ENCODE measurements at regions not wholly inside any gene's neighbourhood (a gene's known extent, or its start where the extent isn't known, plus 50 kb on each side); places are given as distances from the start of the nearest gene placed in this dataset.
A peak's percentile ranks its signal among the peaks of the same experiment; 100 is the strongest.

DNA sequence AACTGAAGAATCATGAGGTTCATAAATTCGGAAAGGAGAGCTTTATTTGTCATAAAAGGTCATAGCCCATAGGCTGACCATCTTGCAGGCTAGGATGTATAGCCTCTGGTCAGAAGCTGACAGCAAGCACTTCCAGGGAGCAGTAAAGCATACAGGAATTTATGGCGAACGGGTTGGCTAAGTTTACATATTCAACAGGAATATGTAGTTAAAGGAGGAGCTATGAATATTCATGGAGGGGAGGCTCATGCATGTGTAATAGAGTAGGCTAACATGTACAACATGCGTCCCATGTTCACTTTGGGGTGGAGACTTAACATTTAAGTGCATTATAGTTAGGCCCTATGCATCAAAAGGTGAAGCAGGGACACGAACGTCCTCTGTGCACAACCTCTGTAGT, 1425.7 kb upstream of the TENM3 start:
- intact Hi-C loops (cut with DNase I; ENCODE audit: low total_unique reads) (no loop called here), in situ Hi-C loops (cut with MboI; ENCODE audit: low sequenced_read_pairs in 4 of 4) (no loop called here)
- no peaks in the 10 kb centered on the region for H3K27me3 ChIP-seq
- no peaks in the 10 kb centered on the region for H3K4me1 ChIP-seq
- no peaks in the 10 kb centered on the region for H3K36me3 ChIP-seq
- H3K27ac ChIP-seq = no peak overlapping the region
- ATAC-seq (no peak), DNase-seq (no peak)
- no peak overlapping the region for H3K4me3 ChIP-seq
- TF ChIP-seq POLR2A (IDR thresholded peaks at IDR 0.05) = no peak
- H3K9me3 ChIP-seq = no peaks in the 10 kb centered on the region

DNA sequence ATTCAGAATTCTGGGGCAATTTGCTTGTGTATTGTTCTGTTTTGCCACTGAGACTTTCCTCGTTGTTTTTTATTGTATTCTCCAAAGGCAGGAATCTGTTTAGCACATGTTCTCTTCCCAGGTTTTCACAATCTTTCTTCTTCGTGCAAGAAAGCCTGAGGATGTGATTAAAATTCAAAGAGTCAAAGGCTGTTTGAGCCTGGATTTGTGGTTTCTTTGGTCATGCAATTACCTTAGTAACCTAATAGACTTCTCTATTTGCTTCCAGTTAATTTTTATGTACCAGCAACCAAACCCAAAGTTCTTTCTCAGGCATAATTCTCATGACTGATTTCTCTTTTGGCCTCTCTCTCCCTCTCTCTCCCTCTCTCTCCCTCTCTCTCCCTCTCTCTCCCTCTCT, 1420.1 kb upstream of the TENM3 start:
- H3K36me3 ChIP-seq = no peaks in the 10 kb centered on the region
- TF ChIP-seq, protein P1, sequence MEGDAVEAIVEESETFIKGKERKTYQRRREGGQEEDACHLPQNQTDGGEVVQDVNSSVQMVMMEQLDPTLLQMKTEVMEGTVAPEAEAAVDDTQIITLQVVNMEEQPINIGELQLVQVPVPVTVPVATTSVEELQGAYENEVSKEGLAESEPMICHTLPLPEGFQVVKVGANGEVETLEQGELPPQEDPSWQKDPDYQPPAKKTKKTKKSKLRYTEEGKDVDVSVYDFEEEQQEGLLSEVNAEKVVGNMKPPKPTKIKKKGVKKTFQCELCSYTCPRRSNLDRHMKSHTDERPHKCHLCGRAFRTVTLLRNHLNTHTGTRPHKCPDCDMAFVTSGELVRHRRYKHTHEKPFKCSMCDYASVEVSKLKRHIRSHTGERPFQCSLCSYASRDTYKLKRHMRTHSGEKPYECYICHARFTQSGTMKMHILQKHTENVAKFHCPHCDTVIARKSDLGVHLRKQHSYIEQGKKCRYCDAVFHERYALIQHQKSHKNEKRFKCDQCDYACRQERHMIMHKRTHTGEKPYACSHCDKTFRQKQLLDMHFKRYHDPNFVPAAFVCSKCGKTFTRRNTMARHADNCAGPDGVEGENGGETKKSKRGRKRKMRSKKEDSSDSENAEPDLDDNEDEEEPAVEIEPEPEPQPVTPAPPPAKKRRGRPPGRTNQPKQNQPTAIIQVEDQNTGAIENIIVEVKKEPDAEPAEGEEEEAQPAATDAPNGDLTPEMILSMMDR (IDR thresholded peaks at IDR 0.05 in 4 of 5, conservative IDR thresholded peaks at IDR 0.05 in 1 of 5) = no peak
- no peak for TF ChIP-seq POLR2A (IDR thresholded peaks at IDR 0.05)
- in situ Hi-C loops (cut with MboI; ENCODE audit: low sequenced_read_pairs in 4 of 4) (no loop called here), intact Hi-C loops (cut with DNase I; ENCODE audit: low total_unique reads) (no loop called here)
- DNase-seq (no peak), ATAC-seq (no peak)
- no peak overlapping the region for H3K27ac ChIP-seq
- no peaks in the 10 kb centered on the region for H3K4me1 ChIP-seq
- H3K4me3 ChIP-seq = no peak overlapping the region
- no peaks in the 10 kb centered on the region for H3K27me3 ChIP-seq
- H3K9me3 ChIP-seq = no peaks in the 10 kb centered on the region

DNA sequence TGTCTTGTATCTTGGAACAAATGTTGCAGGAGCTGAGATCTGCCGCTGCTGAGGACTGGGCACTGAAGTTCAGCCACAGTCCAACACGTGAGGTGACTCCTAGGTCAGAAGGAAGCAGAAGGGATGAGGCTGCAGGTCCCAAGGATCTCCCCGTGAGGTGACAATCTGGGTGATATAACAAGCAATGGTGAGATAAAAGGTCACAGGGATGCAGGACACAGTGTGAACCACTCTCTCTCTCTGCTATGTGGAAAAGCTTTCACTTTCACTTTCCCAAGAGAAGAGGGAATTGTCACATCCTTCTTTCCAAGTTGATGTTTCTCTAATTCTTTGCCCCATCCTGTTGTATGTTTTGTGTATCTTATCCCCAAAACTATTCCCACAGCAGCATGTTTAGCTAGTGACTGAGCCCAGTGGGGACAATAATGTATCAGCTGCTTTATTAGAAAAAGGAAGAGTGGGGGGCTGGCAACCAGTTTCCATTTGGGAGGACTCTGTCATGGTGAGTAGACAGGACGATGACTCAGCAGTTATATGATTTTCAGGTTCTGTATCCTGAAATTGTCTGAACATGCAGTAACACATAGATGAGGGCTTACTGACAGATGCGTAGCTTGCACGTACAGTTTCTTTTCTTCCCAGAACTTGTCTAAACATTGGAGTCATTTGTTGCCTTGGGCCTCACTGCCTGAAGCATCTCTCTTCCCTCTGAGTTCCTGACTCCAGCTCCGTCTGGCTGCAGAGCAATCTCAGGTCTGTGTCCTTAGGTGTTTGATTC, 1415.8 kb upstream of the TENM3 start:
- no peaks in the 10 kb centered on the region for H3K4me1 ChIP-seq
- no peak for DNase-seq
- ATAC-seq = no peak
- no peak overlapping the region for H3K27ac ChIP-seq
- no peak for TF ChIP-seq POLR2A (IDR thresholded peaks at IDR 0.05)
- TF ChIP-seq, protein P1 (IDR thresholded peaks at IDR 0.05 in 4 of 5, conservative IDR thresholded peaks at IDR 0.05 in 1 of 5) = no peak
- intact Hi-C loops (cut with DNase I; ENCODE audit: low total_unique reads) = no loop called here
- in situ Hi-C loops (cut with MboI; ENCODE audit: low sequenced_read_pairs in 4 of 4) = no loop called here
- H3K36me3 ChIP-seq = no peaks in the 10 kb centered on the region
- H3K4me3 ChIP-seq = peak overlapping the region; percentile 32 to 46 (median 36)
- H3K9me3 ChIP-seq = no peaks in the 10 kb centered on the region
- no peaks in the 10 kb centered on the region for H3K27me3 ChIP-seq

DNA sequence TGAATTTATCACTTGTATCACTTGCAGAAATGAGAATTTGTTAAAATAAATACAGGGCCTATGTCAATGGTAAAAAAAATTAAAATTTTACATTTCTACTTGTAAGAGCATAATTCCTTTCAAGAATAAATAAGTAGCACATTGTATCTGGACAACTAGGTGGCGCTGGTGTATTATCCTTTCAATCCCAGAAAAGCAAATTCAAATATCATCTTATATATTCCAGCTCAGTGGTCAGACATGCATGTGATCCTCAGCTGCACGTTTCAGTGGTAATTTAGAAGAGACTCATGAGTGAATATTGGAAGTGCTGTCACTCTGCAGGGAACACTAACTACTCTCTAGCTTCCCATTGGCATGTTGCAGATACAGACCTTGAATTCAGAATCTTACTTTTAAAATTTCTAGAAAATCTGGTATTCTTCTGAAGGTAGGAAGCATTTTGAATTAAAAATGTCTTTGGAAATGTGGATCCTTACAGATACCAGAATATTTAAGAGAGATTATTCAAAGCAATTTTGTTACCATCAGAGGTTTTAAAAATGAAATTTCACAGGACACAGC, 1414.7 kb upstream of the TENM3 start:
- in situ Hi-C loops (cut with MboI; ENCODE audit: low sequenced_read_pairs in 4 of 4) = no loop called here
- no peak overlapping the region for H3K4me3 ChIP-seq

DNA sequence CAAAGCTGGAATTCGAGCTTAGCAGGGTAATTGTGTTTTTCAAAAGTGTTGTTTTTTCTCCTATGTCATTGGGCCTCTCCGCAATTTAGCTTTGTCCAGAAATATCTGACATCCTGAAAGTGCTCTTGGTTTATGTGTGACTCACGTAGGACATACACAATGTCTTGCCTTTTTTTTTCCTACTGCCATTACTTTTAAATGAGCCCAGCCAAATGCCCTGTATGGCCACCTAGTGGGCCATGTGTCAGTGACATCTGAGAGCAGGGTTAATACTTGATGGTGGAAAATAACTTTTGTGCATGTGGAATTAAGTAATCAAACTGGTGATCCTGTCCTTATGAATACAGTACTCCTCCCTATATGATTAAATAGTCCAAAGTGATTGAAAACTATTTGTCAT, 1411.1 kb upstream of the TENM3 start:
- in situ Hi-C loops (cut with MboI; ENCODE audit: low sequenced_read_pairs in 4 of 4) = no loop called here
- intact Hi-C loops (cut with DNase I; ENCODE audit: low total_unique reads) = no loop called here
- Histone ChIP-seq H3K27ac (no peak overlapping the region), H3K36me3 (no peaks in the 10 kb centered on the region), H3K4me3 (no peak overlapping the region), H3K4me1 (no peaks in the 10 kb centered on the region), H3K9me3 (no peaks in the 10 kb centered on the region), H3K27me3 (no peaks in the 10 kb centered on the region)
- ATAC-seq (no peak), DNase-seq (no peak)
- TF ChIP-seq POLR2A (IDR thresholded peaks at IDR 0.05) = no peak

More for the DNA sequence above, 1414.7 kb upstream of the TENM3 start:
- H3K27me3 ChIP-seq = no peaks in the 10 kb centered on the region
- no peaks in the 10 kb centered on the region for H3K4me1 ChIP-seq
- no peaks in the 10 kb centered on the region for H3K36me3 ChIP-seq
- TF ChIP-seq, protein P1 (IDR thresholded peaks at IDR 0.05 in 4 of 5, conservative IDR thresholded peaks at IDR 0.05 in 1 of 5) = peak in 2 of 5 experiments; percentile 7 to 11
- no peak for TF ChIP-seq POLR2A (IDR thresholded peaks at IDR 0.05)
- ATAC-seq (no peak), DNase-seq (no peak)
- no peak overlapping the region for H3K27ac ChIP-seq
- H3K9me3 ChIP-seq = no peaks in the 10 kb centered on the region
- intact Hi-C loops (cut with DNase I; ENCODE audit: low total_unique reads) = no loop called here

All from gastrocnemius medialis (tissue), 4 donors.